RPMI8226 (cell line): ENCODE measurements at regions not wholly inside any gene's neighbourhood (a gene's known extent, or its start where the extent isn't known, plus 50 kb on each side); places are given as distances from the start of the nearest gene placed in this dataset.
"Not testable (repeated sequence)": the region's sequence is repeated elsewhere in the genome, so short reads cannot be mapped to it uniquely, and the experiment has no call there.

Experiments used
- DNase-seq: peaks from one replicate; pipeline ENCODE4 v3.0.0-alpha.2; 2015

DNA sequence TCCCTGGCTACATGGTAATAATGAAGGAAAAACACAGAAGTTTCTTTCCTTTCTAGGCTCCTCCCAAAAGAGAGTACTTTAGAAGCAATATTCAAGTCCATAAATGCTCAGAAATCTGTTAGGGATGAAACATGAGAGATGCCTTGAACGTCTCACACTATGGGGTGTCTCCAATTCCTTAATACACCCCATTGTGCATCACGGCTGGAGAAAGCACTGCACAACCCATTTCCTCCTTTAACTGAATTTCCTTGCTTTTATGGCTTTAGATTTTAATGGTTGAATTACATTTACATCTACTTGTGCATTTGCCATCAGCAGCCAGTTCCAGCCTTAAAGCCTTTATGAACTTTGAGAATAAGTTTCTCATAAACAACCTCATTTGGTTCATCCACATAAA, 498.9 kb upstream of the PTBP2 start:
- DNase-seq = no peak

DNA sequence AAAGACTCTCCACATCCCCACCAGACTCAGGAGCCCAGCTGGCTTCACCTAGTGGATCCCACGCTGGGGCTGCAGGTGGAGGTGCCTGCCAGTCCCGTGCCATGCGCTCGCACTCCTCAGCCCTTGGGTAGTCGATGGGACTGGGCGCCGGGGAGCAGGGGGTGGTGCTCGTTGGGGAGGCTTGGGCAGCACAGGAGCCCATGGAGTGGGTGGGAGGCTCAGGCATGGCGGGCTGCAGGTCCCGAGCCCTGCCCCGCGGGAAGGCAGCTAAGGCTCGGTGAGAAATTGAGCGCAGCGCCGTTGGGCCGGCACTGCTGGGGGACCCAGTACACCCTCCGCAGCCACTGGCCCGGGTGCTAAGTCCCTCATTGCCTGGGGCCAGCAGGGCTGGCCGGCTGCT, 497.4 kb upstream of the PTBP2 start:
- not testable (repeated sequence) for DNase-seq

DNA sequence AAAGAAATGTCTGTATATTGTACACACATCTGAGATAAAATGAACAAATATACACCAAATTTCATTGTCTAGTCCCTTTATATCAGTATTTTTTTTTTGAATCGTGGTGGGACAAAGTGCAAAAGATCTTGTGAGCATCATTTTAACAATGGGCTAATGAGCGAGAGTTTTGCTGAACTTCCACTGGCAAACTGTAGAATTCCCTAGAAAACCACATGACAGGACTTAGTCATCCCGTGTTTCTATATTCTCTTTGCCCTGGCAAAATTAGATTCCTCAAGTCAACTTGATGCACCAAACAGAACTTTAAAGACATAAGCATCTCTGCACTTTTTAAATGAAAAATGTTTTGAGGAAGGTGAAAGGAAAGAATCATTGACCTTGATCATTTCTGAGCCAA, 488.2 kb upstream of the PTBP2 start:
- DNase-seq = no peak

DNA sequence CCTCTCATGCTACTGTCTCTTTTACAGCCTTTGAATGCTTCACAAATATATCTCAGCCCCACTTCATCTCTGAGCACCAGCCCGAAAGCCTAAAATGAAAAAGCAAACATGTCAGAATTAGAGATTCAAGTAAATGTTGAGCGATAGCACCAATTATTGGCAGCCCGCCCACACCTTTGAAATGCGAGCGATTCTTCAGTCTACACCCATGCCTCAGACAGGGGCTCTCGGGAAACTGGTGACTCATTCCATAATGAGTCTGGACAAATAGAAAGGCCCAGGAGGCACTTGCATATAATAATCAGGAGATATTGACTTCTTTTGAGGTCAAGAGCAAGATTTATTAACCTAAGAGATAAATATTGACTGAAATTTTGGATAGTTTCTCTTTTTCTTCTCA, 487.3 kb upstream of the PTBP2 start:
- DNase-seq = no peak

DNA sequence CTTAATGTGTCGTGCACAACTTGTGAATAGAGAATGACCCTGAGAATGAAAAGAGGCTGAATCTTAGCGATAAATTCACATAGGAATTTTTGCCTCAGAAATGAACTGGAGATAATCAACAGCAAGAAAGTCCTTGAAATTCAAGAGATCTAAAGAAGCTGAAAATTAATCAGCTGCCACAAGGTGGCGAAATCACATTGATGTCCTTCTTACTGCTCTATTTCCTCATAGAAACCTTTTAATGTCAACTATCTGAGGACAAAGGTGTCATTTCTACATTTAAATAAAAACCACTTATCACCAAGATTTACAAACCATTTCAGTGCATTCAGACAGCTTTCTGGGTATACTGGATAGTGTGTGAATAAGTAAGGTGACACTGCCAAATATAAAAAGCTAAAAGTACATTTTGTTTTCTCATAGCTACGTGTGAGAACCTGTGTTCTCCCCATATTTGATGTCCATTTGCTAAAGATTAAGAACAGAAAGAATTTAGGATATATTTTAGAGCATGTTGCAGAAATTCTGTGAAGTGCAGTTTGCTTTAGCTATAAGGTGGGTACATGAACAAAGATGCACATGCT, 485.3 kb upstream of the PTBP2 start:
- peak; percentile 14 for DNase-seq

DNA sequence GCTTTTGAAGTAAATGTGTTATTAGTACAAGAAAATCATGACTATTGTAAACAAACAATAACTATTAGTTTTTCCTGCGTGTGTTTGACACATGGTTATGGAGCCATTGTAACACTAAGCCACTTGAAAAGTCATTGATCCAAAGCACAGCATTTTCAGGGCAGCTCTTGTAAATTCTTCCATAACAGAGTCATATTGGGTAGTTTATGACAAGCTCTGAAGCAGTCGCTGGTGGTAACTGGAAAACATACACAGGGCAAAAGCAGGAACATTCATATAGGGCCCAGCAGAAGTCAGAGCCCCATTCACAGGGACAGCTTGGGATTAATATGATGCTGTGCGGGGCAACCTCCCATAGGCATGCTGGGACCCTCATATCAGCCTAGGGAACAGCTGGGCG, 483.2 kb upstream of the PTBP2 start:
- DNase-seq = no peak

DNA sequence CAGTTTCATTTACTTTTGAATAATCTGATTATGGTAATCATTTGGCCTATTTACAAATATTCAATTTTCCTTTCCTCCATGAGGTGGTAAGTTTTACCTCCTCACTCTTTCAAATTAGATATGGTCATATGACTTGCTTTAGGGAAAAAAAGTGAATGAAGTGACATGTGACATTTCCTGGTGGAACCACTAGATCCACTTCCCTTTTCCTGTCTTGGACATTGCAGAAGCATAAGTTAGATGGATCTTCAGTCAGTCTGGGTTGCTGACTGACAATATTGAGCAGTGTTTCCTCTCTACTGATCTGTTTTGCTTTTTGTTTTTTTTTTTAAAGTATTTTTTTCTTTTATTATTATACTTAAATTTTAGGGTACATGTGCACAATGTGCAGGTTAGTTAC, 481.1 kb upstream of the PTBP2 start:
- no peak for DNase-seq

DNA sequence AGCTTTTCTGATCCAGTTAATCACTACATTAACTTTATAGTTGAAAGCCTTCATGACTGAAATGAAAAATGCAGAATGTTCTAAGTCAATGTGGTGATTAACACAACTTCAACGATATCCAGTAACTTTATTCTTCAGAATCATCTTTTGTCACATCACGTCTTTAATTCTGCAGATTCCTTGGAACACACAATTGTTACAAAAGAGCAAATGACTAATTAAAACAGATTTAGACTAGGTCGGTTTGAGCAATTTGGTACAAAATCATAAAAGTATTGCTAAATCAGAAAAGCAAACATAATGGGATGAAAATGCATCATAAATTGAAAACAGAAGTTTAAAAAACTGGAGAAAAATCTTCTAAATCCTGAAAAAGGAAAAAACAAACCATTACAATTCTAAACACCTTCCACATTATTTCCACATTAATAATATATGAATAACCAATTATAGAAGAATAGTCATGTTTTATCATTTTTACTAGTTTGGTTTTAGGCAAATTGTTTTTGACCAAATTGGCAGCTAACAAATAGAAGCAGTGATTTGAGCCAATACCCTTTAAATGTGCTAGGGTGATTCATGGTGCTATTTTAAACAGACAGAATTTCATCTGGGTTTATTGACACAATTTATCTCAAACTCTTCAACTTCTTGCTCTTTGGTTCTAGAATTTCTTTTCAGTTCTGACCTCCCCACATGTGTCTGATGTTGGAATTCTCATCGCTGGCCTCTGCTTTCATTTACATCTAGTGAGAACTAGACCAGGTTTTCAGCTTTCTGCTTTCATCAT, 468.1 kb upstream of the PTBP2 start:
- no peak for DNase-seq

DNA sequence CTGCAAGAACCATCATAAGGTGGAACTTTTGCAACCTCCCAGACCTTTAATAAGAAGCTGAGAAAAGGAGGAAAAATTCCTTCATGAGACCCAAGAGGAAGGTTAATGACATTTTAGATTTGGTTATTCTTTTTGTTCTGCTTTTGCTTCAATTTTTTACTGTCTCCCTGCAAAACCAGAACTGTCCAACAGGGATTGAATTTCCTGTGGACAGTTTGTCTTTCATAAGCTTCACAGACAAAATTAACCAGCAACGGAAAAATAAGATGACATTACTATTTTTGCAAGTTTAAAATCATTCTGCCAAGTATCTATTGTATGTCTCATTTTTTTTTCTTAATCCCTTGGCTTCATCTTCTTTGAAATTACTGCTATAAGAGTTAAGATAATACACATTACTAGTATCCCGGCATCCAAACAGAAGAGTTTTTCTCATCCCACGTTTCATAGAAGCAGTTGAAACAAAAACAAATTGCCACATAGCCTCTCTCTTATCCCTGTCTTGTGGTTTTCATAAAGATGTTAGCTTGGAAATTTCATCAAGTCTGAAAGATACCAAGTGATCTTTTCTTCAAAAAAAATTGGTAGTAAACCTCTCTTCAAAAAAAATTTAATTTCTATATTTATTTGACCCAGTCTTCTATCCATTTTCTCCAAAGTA, 465.3 kb upstream of the PTBP2 start:
- no peak for DNase-seq

DNA sequence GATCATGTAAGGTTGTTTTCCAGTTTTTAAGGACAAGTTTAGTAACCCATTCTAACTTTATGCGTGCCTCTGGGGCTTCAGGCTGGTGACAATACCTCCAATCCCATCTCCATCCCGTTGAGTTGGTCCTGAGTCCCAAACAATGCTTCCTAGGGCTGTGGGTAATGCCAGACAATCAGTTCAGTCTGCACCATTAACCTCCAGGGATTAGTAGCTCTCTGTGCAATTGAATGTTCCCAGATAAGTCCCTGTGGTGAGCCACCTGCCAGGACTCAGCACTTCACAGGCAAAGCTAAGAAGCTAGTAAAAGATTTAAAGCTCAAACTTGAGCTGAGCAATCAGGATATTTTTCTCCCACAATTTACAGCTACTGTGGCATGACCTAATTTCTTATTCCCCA, 462.2 kb upstream of the PTBP2 start:
- DNase-seq = no peak

DNA sequence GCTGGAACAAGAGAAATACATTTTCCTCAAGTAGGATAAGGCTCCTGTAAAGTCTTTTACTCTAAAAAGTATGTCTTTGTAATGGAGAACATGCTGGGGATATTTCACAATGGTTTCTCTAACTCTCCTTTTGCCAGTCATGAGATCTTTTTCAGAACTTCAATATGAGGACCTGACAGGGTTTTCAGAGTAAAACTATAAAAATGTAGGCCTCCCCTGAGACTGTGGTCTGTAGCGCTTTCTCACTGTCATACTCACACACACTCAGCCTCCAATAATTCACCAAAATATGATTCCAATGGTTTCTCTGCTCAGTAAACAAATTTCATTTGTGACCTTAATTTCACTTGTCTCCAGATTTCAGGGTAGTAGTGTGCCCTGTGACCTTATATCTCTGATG, 440.1 kb upstream of the PTBP2 start:
- no peak for DNase-seq

DNA sequence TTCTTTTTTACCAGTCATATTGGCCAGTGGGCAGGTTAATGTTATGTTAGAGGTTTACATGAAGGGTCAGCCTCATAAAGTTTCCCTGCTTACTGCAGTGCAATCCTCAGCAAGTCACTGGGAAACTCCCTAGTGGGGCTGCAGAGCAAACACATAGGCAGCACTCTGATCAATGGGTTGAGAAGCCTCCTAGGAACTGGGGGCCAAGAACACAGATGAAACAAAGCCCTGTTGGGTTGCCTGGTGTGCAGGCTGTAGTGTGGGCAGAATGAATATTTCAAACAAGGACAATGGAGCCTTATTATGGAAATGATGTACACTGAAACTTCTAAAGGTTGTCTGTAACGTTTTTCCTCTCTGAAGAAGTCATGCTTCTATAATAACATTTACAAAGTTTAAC, 431.6 kb upstream of the PTBP2 start:
- DNase-seq = no peak

DNA sequence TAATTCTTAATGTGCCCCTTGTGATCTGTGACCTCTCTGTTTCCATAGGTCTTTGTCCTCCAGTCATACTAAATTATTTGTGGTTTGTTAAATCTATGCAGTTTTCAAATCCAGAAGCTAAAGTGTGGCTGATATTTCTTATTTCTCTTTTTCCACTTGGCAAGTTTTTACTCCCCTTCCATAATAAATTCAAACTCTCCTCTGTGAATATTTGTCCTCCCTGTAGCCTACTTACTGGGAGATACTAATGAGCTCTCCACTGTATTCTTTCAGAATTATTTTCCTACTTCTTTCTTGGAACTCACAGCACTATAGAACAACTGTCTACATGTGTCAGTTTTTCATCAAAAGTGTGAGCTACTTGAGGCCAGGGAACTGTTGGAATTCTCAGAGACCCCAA, 430.8 kb upstream of the PTBP2 start:
- DNase-seq = no peak

DNA sequence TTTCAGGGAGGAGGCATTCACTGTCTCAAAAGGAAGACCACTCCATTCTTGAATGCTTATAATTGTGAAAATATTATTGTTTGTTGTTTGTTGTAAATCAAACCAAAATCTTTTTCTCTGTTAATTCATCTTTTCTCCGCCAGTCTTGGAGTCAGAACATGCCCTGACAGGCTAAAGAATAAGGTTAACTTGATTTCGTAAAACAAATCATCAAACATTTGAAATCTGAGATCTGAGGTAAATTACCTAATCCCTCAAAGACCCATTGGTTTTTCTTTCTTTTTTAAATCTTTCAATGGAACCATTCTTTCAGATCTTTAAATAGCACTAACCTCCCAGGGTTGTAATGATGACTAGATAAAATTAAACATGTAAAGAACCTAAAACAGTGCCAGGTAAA, 430.1 kb upstream of the PTBP2 start:
- DNase-seq = no peak

DNA sequence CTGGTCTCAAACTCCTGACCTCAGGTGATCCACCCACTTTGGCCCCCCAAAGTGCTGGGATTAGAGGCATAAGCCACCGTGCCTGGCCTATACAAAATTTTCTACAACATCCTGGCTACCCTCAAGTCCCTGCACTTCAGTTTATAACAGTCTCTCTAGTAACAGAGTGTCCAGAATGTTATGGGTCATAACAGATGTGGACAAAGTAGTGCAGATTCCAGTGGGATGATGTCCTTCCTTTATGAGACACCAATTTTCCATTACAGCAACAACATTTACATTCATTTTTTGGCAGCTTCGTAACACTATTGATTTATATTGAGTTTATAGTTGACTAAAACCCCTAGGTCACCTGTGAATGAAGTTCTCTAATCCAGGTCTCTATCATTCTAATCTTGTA, 429.4 kb upstream of the PTBP2 start:
- DNase-seq = no peak

DNA sequence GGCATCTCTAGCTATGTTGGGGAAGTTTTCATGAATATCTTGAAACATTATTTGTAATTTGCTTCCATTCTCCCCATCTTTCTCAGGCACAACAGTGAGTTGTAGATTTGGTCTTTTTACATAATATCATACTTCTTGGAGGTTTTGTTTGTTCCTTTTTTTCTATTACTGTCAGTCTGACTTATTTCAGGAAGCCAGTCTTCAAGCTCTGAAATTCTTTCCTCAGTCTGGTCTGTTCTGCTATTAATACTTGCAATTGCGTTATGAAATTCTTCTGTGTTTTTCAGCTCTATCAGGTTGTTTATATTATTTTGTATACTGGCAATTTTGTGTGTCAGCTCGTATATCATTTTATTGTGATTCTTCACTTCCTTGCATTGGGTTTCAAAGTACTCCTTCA, 424.6 kb upstream of the PTBP2 start:
- DNase-seq = no peak

DNA sequence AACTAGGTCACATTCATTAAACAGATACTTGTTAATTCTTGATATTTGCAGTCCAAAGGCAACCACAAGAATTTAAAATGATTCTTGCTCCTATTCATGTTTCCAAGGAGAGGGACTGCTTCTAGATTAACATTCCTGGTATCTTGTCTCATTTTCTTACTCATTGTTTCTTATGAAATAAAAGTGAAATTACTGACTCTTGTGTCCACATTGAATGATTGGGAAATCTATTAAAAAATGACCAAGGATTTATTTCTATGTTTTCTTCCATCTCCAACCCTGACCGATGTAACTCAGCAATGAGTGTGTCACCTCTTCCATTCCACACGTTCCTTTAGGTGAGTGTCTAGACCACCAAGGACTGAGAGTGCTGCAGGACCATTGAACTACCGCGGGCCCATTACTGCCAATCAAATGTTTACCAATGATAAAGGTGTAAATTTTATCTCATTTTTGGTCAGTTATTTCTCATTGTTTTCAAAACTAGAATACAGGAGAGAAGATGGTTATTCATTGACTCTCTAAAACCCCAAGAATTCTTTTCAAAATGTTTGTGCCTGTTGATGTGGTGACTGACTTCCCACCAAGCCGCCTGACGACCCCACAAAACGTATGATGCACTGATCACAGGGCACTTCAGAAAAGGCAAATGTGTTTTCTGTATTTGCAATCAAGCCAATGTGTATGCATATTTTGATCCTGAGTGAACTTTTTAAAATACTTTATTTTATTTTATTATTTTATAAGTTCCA, 414.6 kb upstream of the PTBP2 start:
- DNase-seq = no peak

DNA sequence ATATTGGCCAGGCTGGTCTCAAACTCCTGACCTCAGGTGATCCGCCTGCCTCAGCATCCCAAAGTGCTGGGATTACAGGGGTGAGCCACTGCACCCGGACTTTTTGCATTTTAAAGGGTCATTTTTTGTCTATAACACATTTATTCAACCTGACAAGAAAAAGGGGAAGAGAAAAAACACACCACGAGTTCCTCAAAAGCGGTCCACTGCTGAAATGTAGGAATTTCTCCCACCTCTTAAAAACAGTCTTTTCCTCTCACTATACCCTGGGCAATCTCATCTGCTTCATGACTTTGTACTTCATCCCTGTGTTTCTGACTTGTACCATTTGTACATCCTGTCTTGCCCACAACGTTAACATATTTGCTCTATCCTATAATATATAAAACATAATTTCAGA, 413.3 kb upstream of the PTBP2 start:
- no peak for DNase-seq

DNA sequence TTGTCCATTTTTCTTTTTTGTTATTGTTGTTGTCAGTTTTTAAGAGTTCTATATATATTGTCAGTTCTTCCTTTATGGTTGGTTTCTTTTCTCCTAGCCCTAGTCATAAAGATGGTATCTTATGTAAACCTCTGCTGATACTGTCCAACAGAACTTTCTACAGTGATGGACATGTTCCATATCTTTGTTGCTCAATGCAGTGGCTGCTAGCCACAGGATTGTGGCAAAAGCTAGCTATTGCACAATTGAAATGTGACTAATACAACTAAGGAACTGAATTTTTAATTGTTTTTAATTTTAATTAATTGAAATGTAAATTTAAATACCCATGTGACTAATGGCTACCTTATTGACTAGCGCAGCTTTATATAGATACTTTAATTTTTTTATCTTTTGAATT, 411.8 kb upstream of the PTBP2 start:
- DNase-seq = no peak

DNA sequence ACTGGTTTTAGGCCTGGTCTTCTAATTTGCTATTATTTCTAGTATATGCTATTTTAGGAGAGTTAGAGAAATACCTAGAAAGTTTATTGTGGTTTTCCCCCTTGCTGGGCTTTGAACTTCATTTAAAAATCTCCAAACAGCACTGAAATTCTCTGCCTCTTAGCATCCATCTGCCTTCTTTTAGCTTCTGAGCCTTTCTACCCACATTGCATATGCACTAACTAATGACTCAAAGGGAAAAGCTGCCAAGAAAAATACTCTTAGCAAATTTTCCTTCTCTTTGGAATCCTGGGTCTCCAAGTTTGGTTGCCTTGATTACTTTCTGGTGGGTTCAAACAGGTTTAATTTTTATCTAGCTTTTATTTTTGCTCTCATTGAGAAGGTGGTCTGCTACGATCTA, 408.4 kb upstream of the PTBP2 start:
- no peak for DNase-seq

DNA sequence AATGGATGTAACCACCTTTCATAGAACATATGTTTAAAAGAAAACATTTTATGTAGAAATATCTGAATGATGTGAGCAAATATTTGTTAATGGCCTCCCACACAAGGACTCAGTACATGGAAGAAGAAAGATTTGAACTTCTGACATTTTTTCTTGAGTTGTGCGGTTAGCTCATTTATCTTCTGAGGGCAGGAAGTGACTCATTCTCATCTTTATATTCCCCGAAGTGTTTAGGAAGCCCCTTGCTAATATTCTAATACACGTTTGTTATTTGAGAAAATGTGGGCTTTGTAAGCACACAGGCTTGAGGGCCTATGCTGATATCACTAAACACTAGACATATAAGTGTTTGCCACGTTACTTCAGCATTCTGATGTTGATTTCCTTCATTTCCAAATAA, 392.5 kb upstream of the PTBP2 start:
- DNase-seq = no peak

DNA sequence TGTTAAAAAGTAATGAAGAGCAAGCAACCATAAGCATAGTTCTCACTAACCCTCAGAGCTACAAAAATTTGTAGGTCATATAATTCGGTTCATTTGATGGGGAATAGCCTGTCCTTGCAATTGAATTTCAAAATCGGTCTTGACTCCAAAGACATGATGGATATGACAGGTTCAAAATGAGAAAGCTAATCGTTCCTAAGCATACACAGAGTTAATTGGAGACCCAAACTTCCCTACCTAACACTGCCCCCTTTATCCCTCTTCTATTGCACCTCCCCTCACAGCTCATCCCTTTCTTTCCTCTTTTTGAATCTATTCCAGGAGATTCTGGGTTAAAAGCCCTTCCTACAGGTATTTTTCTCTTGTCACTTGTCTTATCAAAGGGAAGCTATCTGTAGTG, 390.0 kb upstream of the PTBP2 start:
- no peak for DNase-seq

DNA sequence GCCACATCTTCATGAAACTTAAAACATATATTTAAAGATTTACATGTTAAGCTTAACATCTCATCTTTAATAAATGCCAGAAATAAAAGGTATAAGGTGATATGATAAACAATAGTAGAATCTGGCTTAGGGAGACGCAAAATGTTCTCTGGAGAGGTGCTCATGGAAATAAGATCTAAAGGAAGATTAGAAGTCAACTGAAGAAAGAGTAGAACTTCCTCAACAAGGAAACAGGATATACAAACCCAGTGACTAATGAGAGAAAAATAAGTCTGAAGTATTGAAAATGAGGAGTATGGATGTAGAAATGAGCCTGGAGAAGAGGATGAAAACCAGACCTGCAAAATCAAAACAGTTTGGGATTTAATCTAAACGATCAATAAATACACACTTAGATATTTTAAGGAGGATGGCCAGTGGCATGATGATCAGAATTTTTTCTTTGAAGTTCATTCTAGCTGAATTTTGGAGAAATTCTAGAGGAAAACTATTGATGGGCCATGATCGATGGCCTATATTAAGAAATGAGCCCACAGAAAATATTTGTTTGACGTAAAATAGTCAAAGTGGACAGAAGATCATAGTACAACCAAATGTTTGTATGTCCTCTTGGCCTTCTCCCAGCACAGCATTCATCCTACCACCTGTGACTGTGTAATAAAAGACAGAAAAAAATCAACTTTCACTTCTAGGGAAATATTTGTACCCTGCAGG, 387.9 kb upstream of the PTBP2 start:
- DNase-seq = no peak
